Neural progenitor cell (in vitro differentiated cells): ENCODE measurements at regions not wholly inside any gene's neighbourhood (a gene's known extent, or its start where the extent isn't known, plus 50 kb on each side); places are given as distances from the start of the nearest gene placed in this dataset.

ENCODE experiments used
- EZH2 ChIP-seq: fragments of 200-600 bp; sonication (generic); IDR thresholded peaks from 2 replicates; pipeline ENCODE4 v1.6.1; 2017; ENCODE audit warnings: antibody characterized with exemption, mild to moderate bottlenecking, moderate library complexity
- TF ChIP-seq, protein P1 (sequence below): fragments of 200-600 bp; sonication (generic); IDR thresholded peaks from 2 replicates; pipeline ENCODE4 v1.5.1; 2017; ENCODE audit warnings: antibody characterized with exemption, mild to moderate bottlenecking

DNA sequence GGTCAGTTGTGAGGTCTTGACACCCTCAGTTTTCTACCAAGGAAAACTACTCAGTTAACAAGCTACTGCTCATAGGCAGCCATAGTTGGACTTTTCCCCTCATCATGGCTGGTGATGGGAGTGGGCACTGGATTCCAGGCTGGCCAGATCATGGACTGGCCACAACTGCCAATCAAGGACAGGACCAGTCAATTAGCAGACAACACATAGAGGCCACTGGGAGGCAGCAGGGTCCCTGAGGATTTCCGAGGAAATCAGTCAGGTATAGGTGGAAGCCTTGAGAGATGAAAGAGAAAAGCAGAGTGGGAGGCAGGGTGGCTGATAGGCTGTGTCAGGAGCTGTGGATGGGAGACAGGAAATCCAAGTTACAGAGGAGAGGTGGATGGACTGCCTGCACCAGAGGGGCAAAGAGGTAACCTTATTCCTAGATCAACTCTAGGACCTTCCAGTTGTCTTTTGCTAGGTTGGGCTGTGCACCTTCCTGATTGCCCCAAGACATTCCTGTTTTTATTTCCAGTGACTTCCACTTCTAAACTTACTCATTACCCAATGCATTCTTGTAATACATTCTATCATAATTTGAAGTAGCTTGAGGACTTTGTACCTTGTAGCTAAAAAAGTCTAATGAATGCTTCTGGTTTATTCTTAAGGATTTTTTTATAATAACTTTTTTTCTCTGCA, 361.8 kb downstream of the KCNRG start:
- TF ChIP-seq, protein P1, sequence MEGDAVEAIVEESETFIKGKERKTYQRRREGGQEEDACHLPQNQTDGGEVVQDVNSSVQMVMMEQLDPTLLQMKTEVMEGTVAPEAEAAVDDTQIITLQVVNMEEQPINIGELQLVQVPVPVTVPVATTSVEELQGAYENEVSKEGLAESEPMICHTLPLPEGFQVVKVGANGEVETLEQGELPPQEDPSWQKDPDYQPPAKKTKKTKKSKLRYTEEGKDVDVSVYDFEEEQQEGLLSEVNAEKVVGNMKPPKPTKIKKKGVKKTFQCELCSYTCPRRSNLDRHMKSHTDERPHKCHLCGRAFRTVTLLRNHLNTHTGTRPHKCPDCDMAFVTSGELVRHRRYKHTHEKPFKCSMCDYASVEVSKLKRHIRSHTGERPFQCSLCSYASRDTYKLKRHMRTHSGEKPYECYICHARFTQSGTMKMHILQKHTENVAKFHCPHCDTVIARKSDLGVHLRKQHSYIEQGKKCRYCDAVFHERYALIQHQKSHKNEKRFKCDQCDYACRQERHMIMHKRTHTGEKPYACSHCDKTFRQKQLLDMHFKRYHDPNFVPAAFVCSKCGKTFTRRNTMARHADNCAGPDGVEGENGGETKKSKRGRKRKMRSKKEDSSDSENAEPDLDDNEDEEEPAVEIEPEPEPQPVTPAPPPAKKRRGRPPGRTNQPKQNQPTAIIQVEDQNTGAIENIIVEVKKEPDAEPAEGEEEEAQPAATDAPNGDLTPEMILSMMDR, result peak; percentile 39
- no peak for TF ChIP-seq EZH2
